ENCODE measurements at regions not wholly inside any gene's neighbourhood (a gene's known extent, or its start where the extent isn't known, plus 50 kb on each side); places are given as distances from the start of the nearest gene placed in this dataset.

GRCh38 chr3:150090877-150091276 lies 120.2 kb upstream of the PFN2 start:
- TF ChIP-seq POLR2AphosphoS5 (IDR thresholded peaks at IDR 0.05; ENCODE audit: low read depth, low read length): no peak
- TF ChIP-seq POLR2A (IDR thresholded peaks at IDR 0.05; ENCODE audit: low read depth, low read length): no peak
- TF ChIP-seq TAF1 (IDR thresholded peaks at IDR 0.05; ENCODE audit: borderline replicate concordance, low read depth, low read length): no peak

All from GM12892 (cell line).